ENCODE measurements at regions not wholly inside any gene's neighbourhood (a gene's known extent, or its start where the extent isn't known, plus 50 kb on each side); places are given as distances from the start of the nearest gene placed in this dataset.

DNA sequence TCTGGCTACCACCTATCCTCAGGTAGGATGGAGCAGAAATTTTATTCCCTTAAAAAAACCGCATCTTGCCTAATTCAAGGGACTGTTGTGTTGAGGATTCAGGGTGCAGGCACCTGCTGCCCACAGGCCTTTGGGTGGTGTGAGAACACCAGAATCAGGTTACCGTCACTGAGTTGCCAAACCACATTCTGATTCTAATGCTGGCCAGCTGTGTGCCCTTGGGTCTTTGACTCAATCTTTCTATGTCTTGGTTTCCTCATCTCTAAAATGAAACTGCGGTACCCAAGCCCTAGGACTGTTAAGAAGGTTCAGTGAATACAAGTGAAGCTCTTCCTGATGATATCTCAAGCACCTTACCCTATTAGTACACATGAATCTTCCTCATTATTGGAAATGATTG is 827.3 kb downstream of the DHX35 start:
- H2BK15ac ChIP-seq (ENCODE audit: low read length) = no peak overlapping the region

More for the DNA sequence above, 827.3 kb downstream of the DHX35 start:
- no peak overlapping the region for H3K56ac ChIP-seq (replicated peaks; ENCODE audit: insufficient read length, low read depth, low read length)
- no peak overlapping the region for H3K4me3 ChIP-seq (ENCODE audit: extremely low read depth in 1 of 4, insufficient read depth in 2 of 4, low read depth in 3 of 4, low read length in 4 of 4)
- H2AK5ac ChIP-seq (ENCODE audit: low read depth, low read length) = no peak overlapping the region
- H4K91ac ChIP-seq (replicated peaks; ENCODE audit: insufficient read length, low read length) = no peak overlapping the region
- H3K23ac ChIP-seq (ENCODE audit: insufficient read length) = no peak overlapping the region
- DNase-seq (ENCODE audit: low read depth in 1 of 2, low spot score in 2 of 2) (no peak), FAIRE-seq (no peak)
- H3K9me3 ChIP-seq (ENCODE audit: insufficient read depth in 2 of 2, low read depth in 1 of 2, low read length in 1 of 2) = no peaks in the 10 kb centered on the region
- H3K23me2 ChIP-seq (ENCODE audit: low read depth, low read length) = no peaks in the 10 kb centered on the region
- peaks cover 0 to 3% (median 0%) of the 10 kb centered on the region in 4 experiments; a peak in 1 of 7 replicates for H3K4me1 ChIP-seq (replicated peaks in 1 of 4; ENCODE audit: control insufficient read depth in 3 of 4, insufficient read depth in 4 of 4, low read length in 3 of 4)
- no peaks in the 10 kb centered on the region for H3K79me2 ChIP-seq (ENCODE audit: control insufficient read depth in 1 of 2, insufficient read depth in 2 of 2, low read length in 2 of 2)
- ChIA-PET CTCF (ENCODE audit: partially characterized antibody) (interaction anchor here (0.9 to 1.2 kb wide), 2 partner anchors 11 to 616 kb away, joined by 3 read pairs; no protein-coding TSS in a partner anchor), POLR2A (ENCODE audit: partially characterized antibody) (no interaction called here)
- H3K27me3 ChIP-seq (replicated peaks in 1 of 4; ENCODE audit: control insufficient read depth in 3 of 4, extremely low read depth in 1 of 4, insufficient read depth in 3 of 4, low read length in 3 of 4) = no peaks in the 10 kb centered on the region
- no peak overlapping the region for H2AFZ ChIP-seq (ENCODE audit: low read length)
- no peak overlapping the region for H3K4ac ChIP-seq (replicated peaks; ENCODE audit: insufficient read length, low read depth, low read length)
- H2BK12ac ChIP-seq (ENCODE audit: low read depth, low read length) = no peak overlapping the region
- H3K4me2 ChIP-seq (ENCODE audit: insufficient read depth in 1 of 2, low read depth in 2 of 2, low read length in 2 of 2) = no peak overlapping the region
- no peaks in the 10 kb centered on the region for H3K36me3 ChIP-seq (ENCODE audit: control insufficient read depth in 2 of 4, insufficient read depth in 4 of 4, low read length in 3 of 4)
- no peak overlapping the region for H2BK5ac ChIP-seq (ENCODE audit: low read depth, low read length)
- TF ChIP-seq NANOG (IDR thresholded peaks at IDR 0.05; ENCODE audit: insufficient read depth, low read depth, low read length, poor library complexity, severe bottlenecking) = no peak
- no peak for TF ChIP-seq YY1 (IDR thresholded peaks at IDR 0.05; ENCODE audit: low read depth, low read length)
- peak in 1 of 2 experiments; percentile 21; a peak in 1 of 4 replicates for TF ChIP-seq RAD21 (IDR thresholded peaks at IDR 0.05 in 1 of 2, conservative IDR thresholded peaks at IDR 0.05 in 1 of 2; ENCODE audit: low read depth in 2 of 2, low read length in 2 of 2)
- TF ChIP-seq CEBPB (IDR thresholded peaks at IDR 0.05; ENCODE audit: low read depth, low read length) = no peak
- H4K8ac ChIP-seq (ENCODE audit: extremely low read depth, insufficient read depth, low read length) = no peak overlapping the region
- H4K5ac ChIP-seq (ENCODE audit: insufficient read length, low read depth, low read length) = no peak overlapping the region
- no peak overlapping the region for H2BK120ac ChIP-seq (replicated peaks; ENCODE audit: low read depth, low read length)
- no peak overlapping the region for H3K27ac ChIP-seq (ENCODE audit: low read depth, low read length)
- no peaks in the 10 kb centered on the region for H4K20me1 ChIP-seq (replicated peaks in 1 of 2; ENCODE audit: control insufficient read depth in 1 of 2, insufficient read depth in 2 of 2, low read length in 2 of 2)
- H3K14ac ChIP-seq (ENCODE audit: insufficient read length) = no peak overlapping the region
- WGBS, 2 experiments (ENCODE audit: extremely low coverage in 1 of 2, insufficient coverage in 1 of 2, insufficient read length in 1 of 2, insufficient replicate concordance in 2 of 2, low coverage in 1 of 2, low lambda C conversion rate in 2 of 2, missing lambda C conversion rate in 1 of 2) = 89% methylated on average over 3 of the region's 3 CpGs; no CpG with 5 or more reads in 1 of the 2 experiments
- no peak overlapping the region for H2BK20ac ChIP-seq (ENCODE audit: low read length)
- no peak overlapping the region for H3K18ac ChIP-seq (ENCODE audit: extremely low read depth, low read length)
- no peak overlapping the region for H3K9ac ChIP-seq (replicated peaks in 1 of 4; ENCODE audit: extremely low read depth in 1 of 4, low read depth in 3 of 4, low read length in 3 of 4)
- no peaks in the 10 kb centered on the region; the same call in 1 of the 2 replicates for H3K79me1 ChIP-seq (ENCODE audit: low read depth, low read length)
